ENCODE measurements at regions not wholly inside any gene's neighbourhood (a gene's known extent, or its start where the extent isn't known, plus 50 kb on each side); places are given as distances from the start of the nearest gene placed in this dataset.
A peak's percentile ranks its signal among the peaks of the same experiment; 100 is the strongest.

- Histone ChIP-seq H3K4me3 (ENCODE audit: low read depth in 1 of 2, low read length in 1 of 2) (no peak overlapping the region), H3K9me3 (no peaks in the 10 kb centered on the region), H3K27ac (no peak overlapping the region), H3K27me3 (no peaks in the 10 kb centered on the region), H3K36me3 (no peaks in the 10 kb centered on the region), H3K4me1 (ENCODE audit: control insufficient read depth in 1 of 2, insufficient read depth in 1 of 2, low read depth in 1 of 2, low read length in 1 of 2) (peaks cover 14 to 19% of the 10 kb centered on the region in 2 experiments)
- TF ChIP-seq CTCF (IDR thresholded peaks at IDR 0.05) = no peak
Observed at GRCh38 chr6:2481307-2481706, 235.9 kb upstream of the GMDS start.

- Histone ChIP-seq H3K4me1 (ENCODE audit: control insufficient read depth in 1 of 2, insufficient read depth in 1 of 2, low read depth in 1 of 2, low read length in 1 of 2) (peaks cover 14 to 19% of the 10 kb centered on the region in 2 experiments), H3K27ac (peak overlapping the region; percentile 64), H3K4me3 (ENCODE audit: low read depth in 1 of 2, low read length in 1 of 2) (no peak overlapping the region), H3K27me3 (no peaks in the 10 kb centered on the region), H3K36me3 (no peaks in the 10 kb centered on the region), H3K9me3 (no peaks in the 10 kb centered on the region)
- TF ChIP-seq CTCF (IDR thresholded peaks at IDR 0.05) = no peak
Observed at GRCh38 chr6:2480267-2480966, 235.0 kb upstream of the GMDS start.

- Histone ChIP-seq H3K4me1 (ENCODE audit: control insufficient read depth in 1 of 2, insufficient read depth in 1 of 2, low read depth in 1 of 2, low read length in 1 of 2) (peaks cover 14 to 19% of the 10 kb centered on the region in 2 experiments), H3K36me3 (no peaks in the 10 kb centered on the region), H3K4me3 (ENCODE audit: low read depth in 1 of 2, low read length in 1 of 2) (no peak overlapping the region), H3K27me3 (no peaks in the 10 kb centered on the region), H3K9me3 (no peaks in the 10 kb centered on the region), H3K27ac (no peak overlapping the region)
- no peak for TF ChIP-seq CTCF (IDR thresholded peaks at IDR 0.05)
Observed at GRCh38 chr6:2478200-2478599, 232.8 kb upstream of the GMDS start.

GRCh38 chr6:2477666-2478065 is 232.3 kb upstream of the GMDS start:
- Histone ChIP-seq H3K9me3 (no peaks in the 10 kb centered on the region), H3K36me3 (no peaks in the 10 kb centered on the region), H3K4me3 (ENCODE audit: low read depth in 1 of 2, low read length in 1 of 2) (no peak overlapping the region), H3K27me3 (no peaks in the 10 kb centered on the region), H3K27ac (no peak overlapping the region), H3K4me1 (ENCODE audit: control insufficient read depth in 1 of 2, insufficient read depth in 1 of 2, low read depth in 1 of 2, low read length in 1 of 2) (peaks cover 14 to 19% of the 10 kb centered on the region in 2 experiments)
- TF ChIP-seq CTCF (IDR thresholded peaks at IDR 0.05) = no peak

- H3K27me3 ChIP-seq = no peaks in the 10 kb centered on the region
- H3K9me3 ChIP-seq = no peaks in the 10 kb centered on the region
- no peak overlapping the region for H3K27ac ChIP-seq
- H3K4me3 ChIP-seq (ENCODE audit: low read depth in 1 of 2, low read length in 1 of 2) = no peak overlapping the region
- peaks cover 14 to 19% of the 10 kb centered on the region in 2 experiments for H3K4me1 ChIP-seq (ENCODE audit: control insufficient read depth in 1 of 2, insufficient read depth in 1 of 2, low read depth in 1 of 2, low read length in 1 of 2)
- no peaks in the 10 kb centered on the region for H3K36me3 ChIP-seq
- TF ChIP-seq CTCF (IDR thresholded peaks at IDR 0.05) = no peak
Observed at GRCh38 chr6:2477250-2477649, 231.8 kb upstream of the GMDS start.

All from neutrophil (primary cell).